Caco-2 (cell line): ENCODE measurements at regions not wholly inside any gene's neighbourhood (a gene's known extent, or its start where the extent isn't known, plus 50 kb on each side); places are given as distances from the start of the nearest gene placed in this dataset.

Experiments used
- BruUV-seq: library from RNA; stranded (reverse); fragments of 400-500 nt; replicated peaks from 2 replicates; lab custom pipeline; 2021; lab: Mats Ljungman, UMichigan
- CTCF ChIA-PET: fragments of 300-600 bp; sonication (Branson Sonifier 250); formaldehyde crosslinking; loops from one replicate; lab custom pipeline; 2022; ENCODE audit warnings: antibody characterized with exemption; lab: Charles Lee
- POLR2A ChIA-PET: fragments of 300-600 bp; sonication (Branson Sonifier 250); formaldehyde crosslinking; loops from one replicate; lab custom pipeline; 2022; ENCODE audit warnings: antibody characterized with exemption; lab: Charles Lee
- DNase-seq, 2 experiments: peaks; one replicate each; pipeline versions ENCODE4 v3.0.0 to v3.0.0-alpha.2; 2020 to 2022
- H3K27me3 ChIP-seq: replicated peaks from 2 replicates; pipeline ENCODE4 v1.6.0; 2011; ENCODE audit warnings: low read length; ENCODE audit not compliant: control insufficient read depth, insufficient read depth
- H3K36me3 ChIP-seq: 2 replicates; pipeline ENCODE4 v1.5.1; 2011; ENCODE audit warnings: low read length; ENCODE audit not compliant: control insufficient read depth, insufficient read depth
- H3K4me1 ChIP-seq: fragments of 250-450 bp; sonication (Bioruptor Pico); 2 replicates; pipeline ENCODE4 v1.5.1; 2020; ENCODE audit warnings: mild to moderate bottlenecking
- H3K4me3 ChIP-seq: 2 replicates; pipeline ENCODE4 v1.5.1; 2011; ENCODE audit warnings: low read depth, mild to moderate bottlenecking, control low read depth, low read length
- H3K9me3 ChIP-seq: fragments of 250-450 bp; sonication (Bioruptor Pico); 2 replicates; pipeline ENCODE4 v1.5.1; 2020; ENCODE audit warnings: mild to moderate bottlenecking, moderate library complexity
- H3K27ac Mint-ChIP-seq: one replicate; pipeline ENCODE4 v1.8.0; 2022; ENCODE audit warnings: mixed read lengths; ENCODE audit not compliant: unreplicated experiment
- H3K27me3 Mint-ChIP-seq: one replicate; pipeline ENCODE4 v1.8.0; 2022; ENCODE audit warnings: mixed read lengths; ENCODE audit not compliant: insufficient read depth, unreplicated experiment
- H3K36me3 Mint-ChIP-seq: one replicate; pipeline ENCODE4 v1.8.0; 2022; ENCODE audit warnings: mild to moderate bottlenecking, mixed read lengths; ENCODE audit not compliant: insufficient read depth, unreplicated experiment
- H3K4me1 Mint-ChIP-seq: one replicate; pipeline ENCODE4 v1.8.0; 2022; ENCODE audit warnings: low read depth, mixed read lengths; ENCODE audit not compliant: unreplicated experiment
- H3K4me3 Mint-ChIP-seq: one replicate; pipeline ENCODE4 v1.8.0; 2022; ENCODE audit warnings: mild to moderate bottlenecking, moderate library complexity, mixed read lengths; ENCODE audit not compliant: unreplicated experiment
- H3K9me3 Mint-ChIP-seq: one replicate; pipeline ENCODE4 v1.8.0; 2022; ENCODE audit warnings: mixed read lengths; ENCODE audit not compliant: unreplicated experiment
- CTCF ChIP-seq, 2 experiments: fragments of 200-600 bp in 1 of 2; IDR thresholded peaks; 1 replicate in 1 of 2; 2 replicates in 1 of 2; pipeline versions ENCODE4 v1.5.1 to v1.8.0; 2011 to 2022; ENCODE audit warnings: antibody characterized with exemption in 1 of 2, control low read depth in 1 of 2, inconsistent platforms in 1 of 2, low read depth in 1 of 2, low read length in 1 of 2, mild to moderate bottlenecking in 1 of 2, moderate library complexity in 1 of 2; ENCODE audit not compliant: insufficient read depth in 1 of 2, severe bottlenecking in 1 of 2, unreplicated experiment in 1 of 2
- intact Hi-C: fragments of 100-400 bp; cut with micrococcal nuclease; formaldehyde crosslinking; loops from one replicate; pipeline ENCODE4 v1.10.0; 2022; ENCODE audit not compliant: unreplicated experiment

GRCh38 chr2:795531-796041 lies 118.4 kb upstream of the TMEM18 start:
- Mint-ChIP-seq H3K36me3 (no peaks in the 10 kb centered on the region), H3K27ac (no peak overlapping the region), H3K4me3 (no peak overlapping the region), H3K27me3 (peaks cover 6% of the 10 kb centered on the region), H3K9me3 (peaks cover 10% of the 10 kb centered on the region), H3K4me1 (no peaks in the 10 kb centered on the region)
- ChIA-PET POLR2A (no interaction called here), CTCF (no interaction called here)
- Histone ChIP-seq H3K9me3 (peaks cover 14% of the 10 kb centered on the region; the same call in 1 of the 2 replicates), H3K4me3 (no peak overlapping the region), H3K4me1 (peaks cover 7% of the 10 kb centered on the region; the same call in 1 of the 2 replicates), H3K36me3 (no peaks in the 10 kb centered on the region), H3K27me3 (no peaks in the 10 kb centered on the region)
- DNase-seq = no peak
- TF ChIP-seq CTCF (IDR thresholded peaks at IDR 0.05; ENCODE audit: insufficient read depth in 1 of 2, low read depth in 1 of 2, low read length in 1 of 2, severe bottlenecking in 1 of 2, unreplicated experiment in 1 of 2) = no peak
- intact Hi-C loops = no loop called here
- BruUV-seq = no TSS peak

GRCh38 chr2:794554-795241 lies 117.5 kb upstream of the TMEM18 start:
- H3K4me1 Mint-ChIP-seq = no peaks in the 10 kb centered on the region

GRCh38 chr2:793236-793635 lies 116.0 kb upstream of the TMEM18 start:
- Mint-ChIP-seq H3K4me3 (no peak overlapping the region), H3K27ac (no peak overlapping the region), H3K4me1 (no peaks in the 10 kb centered on the region), H3K9me3 (peaks cover 19% of the 10 kb centered on the region), H3K36me3 (no peaks in the 10 kb centered on the region), H3K27me3 (peaks cover 6% of the 10 kb centered on the region)
- no peaks in the 10 kb centered on the region for H3K4me1 ChIP-seq
- intact Hi-C loops = no loop called here
- ChIA-PET CTCF (no interaction called here), POLR2A (no interaction called here)
- H3K4me3 ChIP-seq = no peak overlapping the region
- DNase-seq = no peak
- no peaks in the 10 kb centered on the region for H3K36me3 ChIP-seq
- BruUV-seq = no TSS peak
- peaks cover 11% of the 10 kb centered on the region; the same call in 1 of the 2 replicates for H3K9me3 ChIP-seq
- no peak for TF ChIP-seq CTCF (IDR thresholded peaks at IDR 0.05; ENCODE audit: insufficient read depth in 1 of 2, low read depth in 1 of 2, low read length in 1 of 2, severe bottlenecking in 1 of 2, unreplicated experiment in 1 of 2)
- no peaks in the 10 kb centered on the region for H3K27me3 ChIP-seq

More at GRCh38 chr2:794554-795241, 117.5 kb upstream of the TMEM18 start:
- no peak for DNase-seq
- no TSS peak for BruUV-seq
- intact Hi-C loops = no loop called here
- H3K4me3 ChIP-seq = no peak overlapping the region
- Mint-ChIP-seq H3K36me3 (no peaks in the 10 kb centered on the region), H3K9me3 (peaks cover 10% of the 10 kb centered on the region), H3K27me3 (peaks cover 6% of the 10 kb centered on the region), H3K4me3 (no peak overlapping the region), H3K27ac (no peak overlapping the region)
- H3K27me3 ChIP-seq = no peaks in the 10 kb centered on the region
- CTCF ChIA-PET = no interaction called here
- no peaks in the 10 kb centered on the region for H3K36me3 ChIP-seq
- POLR2A ChIA-PET = no interaction called here
- no peak for TF ChIP-seq CTCF (IDR thresholded peaks at IDR 0.05; ENCODE audit: insufficient read depth in 1 of 2, low read depth in 1 of 2, low read length in 1 of 2, severe bottlenecking in 1 of 2, unreplicated experiment in 1 of 2)
- H3K4me1 ChIP-seq = peaks cover 7% of the 10 kb centered on the region; the same call in 1 of the 2 replicates
- H3K9me3 ChIP-seq = peaks cover 18% of the 10 kb centered on the region; the same call in 1 of the 2 replicates
